Mucosa of rectum (tissue), 2 donors: ENCODE measurements at regions not wholly inside any gene's neighbourhood (a gene's known extent, or its start where the extent isn't known, plus 50 kb on each side); places are given as distances from the start of the nearest gene placed in this dataset.

Experiments used
- H3K27ac ChIP-seq, 2 donors: one replicate each; pipeline ENCODE4 v1.7.0; 2013; ENCODE audit warnings: inconsistent platforms in 2 of 2, low read depth in 2 of 2, low read length in 2 of 2
- H3K27me3 ChIP-seq, 2 donors: one replicate each; pipeline ENCODE4 v1.7.0; 2013; ENCODE audit warnings: low read length in 2 of 2; ENCODE audit not compliant: control insufficient read depth in 2 of 2, insufficient read depth in 2 of 2
- H3K36me3 ChIP-seq, 2 donors: one replicate each; pipeline ENCODE4 v1.7.0; 2013; ENCODE audit warnings: low read length in 2 of 2; ENCODE audit not compliant: control insufficient read depth in 2 of 2, insufficient read depth in 2 of 2
- H3K4me1 ChIP-seq, 2 donors: one replicate each; pipeline ENCODE4 v1.7.0; 2013; ENCODE audit warnings: low read length in 2 of 2, mild to moderate bottlenecking in 1 of 2; ENCODE audit not compliant: control insufficient read depth in 2 of 2, insufficient read depth in 2 of 2
- H3K4me3 ChIP-seq, 2 donors: one replicate each; pipeline ENCODE4 v1.7.0; 2013; ENCODE audit warnings: low read length in 2 of 2
- H3K9ac ChIP-seq, 2 donors: one replicate each; pipeline ENCODE4 v1.7.0; 2013; ENCODE audit warnings: low read length in 2 of 2, low read depth in 1 of 2, mild to moderate bottlenecking in 1 of 2
- H3K9me3 ChIP-seq, 2 donors: one replicate each; pipeline ENCODE4 v1.7.0; 2013; ENCODE audit warnings: low read length in 2 of 2; ENCODE audit not compliant: control insufficient read depth in 2 of 2
- donor health status: healthy.
- donor health status: Normal muscosa, but diverticular disease.

GRCh38 chr6:4677751-4678065, 98.5 kb upstream of the CDYL start:
- no peak overlapping the region for H3K9ac ChIP-seq
- H3K4me3 ChIP-seq: no peak overlapping the region
- no peaks in the 10 kb centered on the region for H3K4me1 ChIP-seq
- no peak overlapping the region for H3K27ac ChIP-seq
- H3K36me3 ChIP-seq: no peaks in the 10 kb centered on the region
- H3K9me3 ChIP-seq: no peaks in the 10 kb centered on the region
- no peaks in the 10 kb centered on the region for H3K27me3 ChIP-seq

- Histone ChIP-seq H3K4me3 (no peak overlapping the region), H3K27ac (no peak overlapping the region), H3K36me3 (no peaks in the 10 kb centered on the region), H3K9ac (no peak overlapping the region), H3K9me3 (no peaks in the 10 kb centered on the region), H3K4me1 (no peaks in the 10 kb centered on the region), H3K27me3 (no peaks in the 10 kb centered on the region)
These were observed 99.0 kb upstream of the CDYL start for GRCh38 chr6:4677011-4677750.

- Histone ChIP-seq H3K36me3 (no peaks in the 10 kb centered on the region), H3K27me3 (no peaks in the 10 kb centered on the region), H3K4me1 (no peaks in the 10 kb centered on the region), H3K27ac (no peak overlapping the region), H3K9ac (no peak overlapping the region), H3K4me3 (no peak overlapping the region), H3K9me3 (no peaks in the 10 kb centered on the region)
These were observed 100.2 kb upstream of the CDYL start for GRCh38 chr6:4676016-4676415.

- no peaks in the 10 kb centered on the region for H3K4me1 ChIP-seq
- H3K27me3 ChIP-seq: no peaks in the 10 kb centered on the region
- no peak overlapping the region for H3K9ac ChIP-seq
- H3K36me3 ChIP-seq: no peaks in the 10 kb centered on the region
- H3K4me3 ChIP-seq: no peak overlapping the region
- H3K27ac ChIP-seq: no peak overlapping the region
- H3K9me3 ChIP-seq: no peaks in the 10 kb centered on the region
These were observed 101.1 kb upstream of the CDYL start for GRCh38 chr6:4675121-4675520.

- Histone ChIP-seq H3K27me3 (no peaks in the 10 kb centered on the region), H3K9me3 (no peaks in the 10 kb centered on the region), H3K4me1 (no peaks in the 10 kb centered on the region), H3K36me3 (no peaks in the 10 kb centered on the region), H3K27ac (no peak overlapping the region), H3K9ac (no peak overlapping the region), H3K4me3 (no peak overlapping the region)
These were observed 102.3 kb upstream of the CDYL start for GRCh38 chr6:4673861-4674260.

GRCh38 chr6:4672772-4673171, 103.4 kb upstream of the CDYL start:
- no peaks in the 10 kb centered on the region for H3K27me3 ChIP-seq
- no peak overlapping the region for H3K9ac ChIP-seq
- no peak overlapping the region for H3K27ac ChIP-seq
- H3K4me1 ChIP-seq: no peaks in the 10 kb centered on the region
- no peaks in the 10 kb centered on the region for H3K36me3 ChIP-seq
- H3K4me3 ChIP-seq: no peak overlapping the region
- no peaks in the 10 kb centered on the region for H3K9me3 ChIP-seq

GRCh38 chr6:4671587-4672115, 104.6 kb upstream of the CDYL start:
- Histone ChIP-seq H3K27me3 (no peaks in the 10 kb centered on the region), H3K9me3 (no peaks in the 10 kb centered on the region), H3K27ac (no peak overlapping the region), H3K36me3 (no peaks in the 10 kb centered on the region), H3K4me3 (no peak overlapping the region), H3K9ac (no peak overlapping the region), H3K4me1 (no peaks in the 10 kb centered on the region)

GRCh38 chr6:4670824-4671409, 105.3 kb upstream of the CDYL start:
- Histone ChIP-seq H3K36me3 (no peaks in the 10 kb centered on the region), H3K27me3 (no peaks in the 10 kb centered on the region), H3K27ac (no peak overlapping the region), H3K4me3 (no peak overlapping the region), H3K4me1 (no peaks in the 10 kb centered on the region), H3K9ac (no peak overlapping the region), H3K9me3 (no peaks in the 10 kb centered on the region)

- Histone ChIP-seq H3K36me3 (no peaks in the 10 kb centered on the region), H3K4me1 (no peaks in the 10 kb centered on the region), H3K27ac (no peak overlapping the region), H3K4me3 (no peak overlapping the region), H3K9me3 (no peaks in the 10 kb centered on the region), H3K27me3 (no peaks in the 10 kb centered on the region), H3K9ac (no peak overlapping the region)
These were observed 105.9 kb upstream of the CDYL start for GRCh38 chr6:4670290-4670689.

GRCh38 chr6:4668271-4669179, 107.7 kb upstream of the CDYL start:
- H3K4me1 ChIP-seq: no peaks in the 10 kb centered on the region
- H3K27me3 ChIP-seq: no peaks in the 10 kb centered on the region
- no peaks in the 10 kb centered on the region for H3K36me3 ChIP-seq
- H3K27ac ChIP-seq: no peak overlapping the region
- no peak overlapping the region for H3K4me3 ChIP-seq
- no peaks in the 10 kb centered on the region for H3K9me3 ChIP-seq
- no peak overlapping the region for H3K9ac ChIP-seq
